HepG2 (cell line): ENCODE measurements at regions not wholly inside any gene's neighbourhood (a gene's known extent, or its start where the extent isn't known, plus 50 kb on each side); places are given as distances from the start of the nearest gene placed in this dataset.

ENCODE experiments used
- ATAC-seq: fragments of 200-7000 bp; cut with Tn5 transposase; 3 replicates; pipeline ENCODE4 v1.9.1; 2020; ENCODE audit warnings: mild to moderate bottlenecking, moderate library complexity
- BruUV-seq: library from RNA; stranded (reverse); fragments of 400-500 nt; replicated peaks from 2 replicates; lab custom pipeline; 2021; lab: Mats Ljungman, UMichigan
- CTCF ChIA-PET: fragments of 300-600 bp; formaldehyde crosslinking; extraction: SDS; loops from one replicate; lab custom pipeline; 2021; ENCODE audit warnings: low total read pairs, inconsistent platforms, low intra/inter-chr PET ratio; lab: Yijun Ruan, JAX
- POLR2A ChIA-PET: fragments of 350-600 bp; sonication (Branson Sonifier 250); formaldehyde crosslinking; loops from one replicate; lab custom pipeline; 2020; ENCODE audit warnings: antibody characterized with exemption, inconsistent platforms; lab: Yijun Ruan, JAX
- DNase-seq: peaks from one replicate; pipeline ENCODE4 v3.0.0-alpha.2; 2015; ENCODE audit warnings: low spot score
- FAIRE-seq: peaks from 3 replicates; lab custom pipeline; 2011; peaks lifted over from hg19 to GRCh38; lab: Jason Lieb, UNC
- H2AFZ ChIP-seq: one replicate; pipeline ENCODE4 v1.6.1; 2011; ENCODE audit warnings: low read length, inconsistent platforms
- H3K27ac ChIP-seq: fragments of 300-600 bp; 3 replicates; pipeline ENCODE4 v1.8.0; 2011; ENCODE audit warnings: mixed run types, mild to moderate bottlenecking, mixed read lengths, low read length, inconsistent platforms; ENCODE audit not compliant: insufficient read depth; ENCODE audit errors: extremely low read length
- H3K27me3 ChIP-seq, 2 experiments: fragments of 200-600 bp in 1 of 2; 2 replicates in 1 of 2; 3 replicates in 1 of 2; pipeline versions ENCODE4 v1.6.0 to v1.8.0; 2011; ENCODE audit warnings: low read length in 2 of 2, mild to moderate bottlenecking in 2 of 2, moderate library complexity in 2 of 2, inconsistent platforms in 1 of 2; ENCODE audit not compliant: insufficient read depth in 2 of 2, control insufficient read depth in 1 of 2
- H3K36me3 ChIP-seq, 2 experiments: fragments of 200-600 bp in 1 of 2; replicated peaks in 1 of 2; 2 replicates in 1 of 2; 3 replicates in 1 of 2; pipeline versions ENCODE4 v1.5.1 to v1.8.0; 2011; ENCODE audit warnings: low read length in 2 of 2, inconsistent platforms in 1 of 2; ENCODE audit not compliant: insufficient read depth in 2 of 2, control insufficient read depth in 1 of 2
- H3K4me1 ChIP-seq: 2 replicates; pipeline ENCODE4 v1.5.1; 2012; ENCODE audit warnings: low read length, inconsistent platforms; ENCODE audit not compliant: insufficient read depth
- H3K4me2 ChIP-seq: 2 replicates; pipeline ENCODE4 v1.6.0; 2011; ENCODE audit warnings: low read depth, low read length, inconsistent platforms
- H3K4me3 ChIP-seq, 3 experiments: fragments of 200-600 bp in 1 of 3; sonication (generic), shearing (Covaris generic) in 1 of 3; replicated peaks in 1 of 3; 2 replicates each; pipeline ENCODE4 v1.5.1; 2011 to 2016; ENCODE audit warnings: low read length in 3 of 3, inconsistent platforms in 2 of 3, low read depth in 2 of 3, mild to moderate bottlenecking in 2 of 3, control low read depth in 1 of 3, mixed read lengths in 1 of 3; ENCODE audit not compliant: insufficient read depth in 1 of 3
- H3K79me2 ChIP-seq: one replicate; pipeline ENCODE4 v1.6.1; 2011; ENCODE audit warnings: low read length, inconsistent platforms; ENCODE audit not compliant: insufficient read depth
- H3K9ac ChIP-seq: 2 replicates; pipeline ENCODE4 v1.6.0; 2011; ENCODE audit warnings: mild to moderate bottlenecking, low read depth, low read length, inconsistent platforms; ENCODE audit not compliant: insufficient read depth
- H3K9me3 ChIP-seq: 2 replicates; pipeline ENCODE4 v1.5.1; 2012; ENCODE audit warnings: mild to moderate bottlenecking, low read length
- H4K20me1 ChIP-seq: 2 replicates; pipeline ENCODE4 v1.6.0; 2011; ENCODE audit warnings: inconsistent platforms, mild to moderate bottlenecking, low read length, moderate library complexity; ENCODE audit not compliant: insufficient read depth
- AHR ChIP-seq: IDR thresholded peaks from 2 replicates; pipeline ENCODE4 v1.6.1; 2018; ENCODE audit warnings: missing genetic modification reagents, missing compliant biosample characterization
- ARNT ChIP-seq: fragments of 450-650 bp; IDR thresholded peaks from 2 replicates; pipeline ENCODE4 v1.6.1; 2017
- IRF2 ChIP-seq: IDR thresholded peaks from 2 replicates; pipeline ENCODE4 v1.6.1; 2018; ENCODE audit warnings: missing genetic modification reagents, missing compliant biosample characterization
- NCOA2 ChIP-seq: sonication (generic); formaldehyde crosslinking; IDR thresholded peaks from 2 replicates; pipeline ENCODE4 v1.8.0; 2022; ENCODE audit warnings: inconsistent platforms
- SMAD9 ChIP-seq: sonication (generic); formaldehyde crosslinking; IDR thresholded peaks from 2 replicates; pipeline ENCODE4 v1.5.1; 2020; ENCODE audit warnings: mild to moderate bottlenecking, missing genetic modification reagents
- THAP9 ChIP-seq: sonication (generic); formaldehyde crosslinking; IDR thresholded peaks from 2 replicates; pipeline ENCODE4; 2020; ENCODE audit warnings: missing genetic modification reagents, mild to moderate bottlenecking, borderline replicate concordance
- UBTF ChIP-seq: sonication (generic); formaldehyde crosslinking; IDR thresholded peaks from 2 replicates; pipeline ENCODE4 v1.4.0; 2020; ENCODE audit warnings: mild to moderate bottlenecking, missing genetic modification reagents
- ZBTB1 ChIP-seq: sonication (generic); formaldehyde crosslinking; IDR thresholded peaks from 2 replicates; pipeline ENCODE4 v1.4.0; 2020; ENCODE audit warnings: missing genetic modification reagents, borderline replicate concordance
- ZNF207 ChIP-seq: fragments of 450-650 bp; IDR thresholded peaks from 2 replicates; pipeline ENCODE4 v1.6.1; 2016; ENCODE audit warnings: antibody characterized with exemption, borderline replicate concordance
- ZNF354B ChIP-seq: sonication (generic); formaldehyde crosslinking; IDR thresholded peaks from 2 replicates; pipeline ENCODE4 v1.8.0; 2022; ENCODE audit warnings: mild to moderate bottlenecking, missing genetic modification reagents
- ZNF550 ChIP-seq: sonication (generic); formaldehyde crosslinking; IDR thresholded peaks from 2 replicates; pipeline ENCODE4 v1.4.0; 2020; ENCODE audit warnings: mild to moderate bottlenecking, missing genetic modification reagents, borderline replicate concordance
- ZNF660 ChIP-seq: sonication (generic); formaldehyde crosslinking; IDR thresholded peaks from 2 replicates; pipeline ENCODE4 v1.5.1; 2020; ENCODE audit warnings: mild to moderate bottlenecking, low read depth, missing genetic modification reagents, borderline replicate concordance
- ZNF788 ChIP-seq: sonication (generic); formaldehyde crosslinking; IDR thresholded peaks from 2 replicates; pipeline ENCODE4 v1.5.0; 2020; ENCODE audit warnings: mild to moderate bottlenecking, missing genetic modification reagents, borderline replicate concordance
- ZNF790 ChIP-seq: sonication (generic); formaldehyde crosslinking; IDR thresholded peaks from 2 replicates; pipeline ENCODE4 v1.8.0; 2022; ENCODE audit warnings: missing genetic modification reagents, mild to moderate bottlenecking, borderline replicate concordance
- ZSCAN22 ChIP-seq: sonication (generic); formaldehyde crosslinking; IDR thresholded peaks from 2 replicates; pipeline ENCODE4 v1.4.0; 2020; ENCODE audit warnings: mild to moderate bottlenecking, missing genetic modification reagents
- WGBS: methylation state at CpG from one replicate; pipeline ENCODE4 v1.1.6; 2017; ENCODE audit warnings: low lambda C conversion rate; 5-methylcytosine and 5-hydroxymethylcytosine counted together
- in situ Hi-C: cut with HindIII; loops from 2 replicates; pipeline ENCODE4 v1.10.0; 2017; ENCODE audit warnings: low pct_unique_long_range_greater_than_20kb; ENCODE audit not compliant: extremely low pct_ligation_motif_present
- intact Hi-C: fragments of 100-400 bp; cut with micrococcal nuclease; formaldehyde crosslinking; loops from one replicate; pipeline ENCODE4 v1.10.0; 2022; ENCODE audit not compliant: unreplicated experiment

GRCh38 chr5:110925398-110925797 is 146.1 kb upstream of the TSLP start:
- Histone ChIP-seq H3K9me3 (no peaks in the 10 kb centered on the region), H3K4me3 (no peak overlapping the region), H3K79me2 (no peaks in the 10 kb centered on the region), H3K4me2 (no peak overlapping the region), H3K9ac (no peak overlapping the region), H3K4me1 (no peaks in the 10 kb centered on the region), H3K36me3 (no peaks in the 10 kb centered on the region), H3K27ac (no peak overlapping the region), H3K27me3 (no peaks in the 10 kb centered on the region), H4K20me1 (no peaks in the 10 kb centered on the region), H2AFZ (no peak overlapping the region)
- ATAC-seq (no peak), FAIRE-seq (no peak), DNase-seq (no peak)
- POLR2A ChIA-PET = no interaction called here
- TF ChIP-seq ZNF354B (no peak), SMAD9 (CRISPR knock-in tag) (no peak), ARNT (no peak), ZNF660 (CRISPR knock-in tag) (no peak), IRF2 (CRISPR knock-in tag) (no peak)
- intact Hi-C loops (no loop called here), in situ Hi-C loops (no loop called here)
- no TSS peak for BruUV-seq
- CTCF ChIA-PET = no interaction called here
- WGBS = 0% methylated on average over 2 of the region's 2 CpGs

- ATAC-seq (no peak), FAIRE-seq (no peak), DNase-seq (no peak)
- intact Hi-C loops (no loop called here), in situ Hi-C loops (no loop called here)
- Histone ChIP-seq H3K36me3 (no peaks in the 10 kb centered on the region), H3K27ac (no peak overlapping the region), H3K4me1 (no peaks in the 10 kb centered on the region), H3K4me3 (no peak overlapping the region), H3K9ac (no peak overlapping the region), H2AFZ (no peak overlapping the region), H4K20me1 (no peaks in the 10 kb centered on the region), H3K27me3 (no peaks in the 10 kb centered on the region), H3K79me2 (no peaks in the 10 kb centered on the region), H3K4me2 (no peak overlapping the region), H3K9me3 (no peaks in the 10 kb centered on the region)
- 0% methylated on average over 1 of the region's 1 CpG for WGBS
- TF ChIP-seq ZNF790 (CRISPR knock-in tag) (no peak), ZNF550 (CRISPR knock-in tag) (no peak), ZSCAN22 (CRISPR knock-in tag) (no peak), UBTF (CRISPR knock-in tag) (no peak), ZNF207 (no peak), THAP9 (CRISPR knock-in tag) (no peak), ZNF788 (CRISPR knock-in tag) (no peak), NCOA2 (CRISPR knock-in tag) (no peak), AHR (CRISPR knock-in tag) (no peak), ZBTB1 (no peak)
- ChIA-PET CTCF (no interaction called here), POLR2A (no interaction called here)
- BruUV-seq = no TSS peak
These were observed 145.6 kb upstream of the TSLP start for GRCh38 chr5:110925916-110926315.
